Ammon's horn (tissue), 1 donor: ENCODE measurements at regions not wholly inside any gene's neighbourhood (a gene's known extent, or its start where the extent isn't known, plus 50 kb on each side); places are given as distances from the start of the nearest gene placed in this dataset.

ENCODE experiments used
- DNase-seq: peaks from one replicate; pipeline ENCODE4 v3.0.0-alpha.2; 2016; ENCODE audit warnings: low spot score

GRCh38 chr4:13047591-13047990 lies 436.5 kb downstream of the RAB28 start:
- DNase-seq = no peak

DNA sequence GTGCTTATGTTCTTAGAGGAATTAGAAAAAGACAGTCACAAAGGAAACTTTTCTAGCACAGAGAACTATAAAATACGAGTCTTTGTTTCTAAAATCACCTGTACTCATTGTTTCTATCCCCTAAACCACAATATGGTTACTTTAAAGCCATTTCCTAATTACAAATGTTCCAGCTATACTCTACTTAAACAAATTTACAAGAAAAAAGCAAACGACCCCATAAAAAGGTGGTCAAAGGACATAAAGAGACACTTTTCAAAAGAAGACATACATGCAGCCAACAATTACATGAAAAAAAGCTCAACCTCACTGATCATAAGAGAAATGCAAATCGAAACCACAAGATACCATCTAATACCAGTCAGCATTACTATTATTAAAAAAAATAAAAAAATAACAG lies 447.3 kb downstream of the RAB28 start:
- no peak for DNase-seq

GRCh38 chr4:13032936-13033335 lies 451.2 kb downstream of the RAB28 start:
- no peak for DNase-seq

DNA sequence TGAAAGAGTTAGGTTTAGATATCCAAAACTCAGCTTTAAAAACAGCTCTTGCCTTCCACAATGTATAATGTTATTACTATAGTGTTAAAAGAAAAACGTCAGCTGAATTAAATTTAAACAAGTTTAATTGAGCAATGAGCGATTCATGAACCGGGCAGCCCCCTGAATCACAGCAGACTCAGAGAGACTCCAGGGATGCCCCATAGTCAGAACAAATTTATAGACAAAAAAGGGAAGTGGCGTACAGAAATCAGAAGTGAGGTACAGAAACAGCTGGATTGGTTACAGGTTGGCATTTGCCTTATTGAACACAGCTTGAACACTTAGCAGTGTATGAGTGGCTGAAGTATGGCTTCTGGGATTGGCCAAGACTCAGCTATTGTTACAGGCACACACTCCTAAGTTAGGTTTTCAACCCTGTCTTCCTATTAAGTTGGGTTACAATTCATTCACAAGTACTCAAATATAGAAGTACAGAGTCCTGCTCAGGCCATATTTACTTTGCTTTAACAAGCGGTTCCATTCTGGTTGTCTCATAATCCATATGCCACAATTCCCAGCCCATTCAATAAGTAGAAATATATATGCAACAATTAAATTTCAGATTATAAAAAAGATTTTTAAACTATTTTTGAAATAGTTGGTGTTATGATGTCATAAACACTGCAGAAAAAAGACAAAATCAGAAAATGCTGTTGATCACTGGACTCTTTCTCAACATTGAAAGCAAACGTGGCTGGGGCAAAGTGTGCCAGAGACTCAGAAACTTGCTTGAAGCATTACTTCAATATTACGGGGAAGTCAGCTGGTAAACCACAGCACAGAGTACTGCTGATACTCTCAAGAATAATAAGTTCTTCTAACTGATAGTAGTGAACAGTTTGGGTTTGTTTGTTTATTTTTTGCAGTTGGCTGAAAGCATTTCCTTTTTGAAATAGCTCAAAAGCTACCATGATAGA lies 459.7 kb downstream of the RAB28 start:
- DNase-seq = no peak

DNA sequence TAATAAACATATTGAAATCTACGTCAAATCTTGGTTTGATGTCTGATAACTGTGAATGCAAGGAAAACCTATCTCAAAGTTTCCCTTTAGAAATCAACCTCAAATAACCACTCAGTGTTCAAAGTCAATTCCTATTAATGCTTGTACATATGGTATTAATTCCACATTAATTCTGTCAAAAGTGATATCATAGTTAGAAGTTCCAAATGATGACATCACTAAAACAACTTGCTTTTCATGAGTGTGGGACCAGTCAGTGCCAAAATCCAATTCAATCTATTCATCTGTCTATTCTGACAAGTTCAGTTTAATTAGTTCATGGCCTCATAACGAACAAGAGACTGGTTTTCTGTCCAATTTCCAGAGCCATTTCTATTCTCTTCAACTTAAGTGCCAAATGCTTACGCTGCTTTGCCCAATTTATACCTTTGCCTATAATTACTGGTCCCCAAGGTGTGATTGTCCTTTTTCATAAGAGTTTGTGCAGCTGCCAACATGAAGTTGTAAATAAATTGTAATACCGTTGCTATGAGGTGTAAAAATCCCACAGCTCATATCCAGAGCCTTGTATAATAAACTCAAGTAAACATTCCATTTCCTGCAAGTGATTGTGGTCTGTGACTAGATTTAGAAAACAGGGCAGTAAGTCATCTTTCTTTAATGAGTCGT lies 476.2 kb downstream of the RAB28 start:
- no peak for DNase-seq

GRCh38 chr4:12993923-12994322 lies 490.2 kb downstream of the RAB28 start:
- no peak for DNase-seq

- DNase-seq = no peak
Observed at GRCh38 chr4:12987284-12987683, 496.9 kb downstream of the RAB28 start.

- DNase-seq = no peak
Observed at GRCh38 chr4:12979797-12980196, 504.3 kb downstream of the RAB28 start.

DNA sequence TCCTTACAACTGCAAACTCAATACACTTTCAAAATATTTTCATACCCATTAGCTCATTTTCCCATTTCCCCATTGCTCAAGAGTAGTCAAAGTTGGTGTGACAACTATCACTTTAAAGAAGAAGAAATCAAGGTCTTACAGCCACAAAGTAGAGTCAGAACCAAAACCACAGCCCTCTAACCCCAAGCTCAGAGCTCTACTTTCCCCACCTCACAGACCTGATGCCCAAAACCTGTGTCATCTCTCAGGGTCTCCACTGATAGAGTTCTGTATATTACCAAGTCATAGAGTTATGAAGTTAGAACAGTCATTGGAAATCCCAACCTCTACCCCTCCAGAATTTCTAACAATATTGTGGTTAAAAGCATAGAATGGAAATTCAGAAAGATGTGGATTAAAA lies 505.8 kb downstream of the RAB28 start:
- DNase-seq = no peak

- no peak for DNase-seq
Observed at GRCh38 chr4:12975511-12975910, 508.6 kb downstream of the RAB28 start.

GRCh38 chr4:12973522-12973921 lies 510.6 kb downstream of the RAB28 start:
- DNase-seq = no peak

GRCh38 chr4:12968345-12968744 lies 515.8 kb downstream of the RAB28 start:
- DNase-seq = no peak

GRCh38 chr4:12966726-12967125 lies 517.4 kb downstream of the RAB28 start:
- DNase-seq = no peak

DNA sequence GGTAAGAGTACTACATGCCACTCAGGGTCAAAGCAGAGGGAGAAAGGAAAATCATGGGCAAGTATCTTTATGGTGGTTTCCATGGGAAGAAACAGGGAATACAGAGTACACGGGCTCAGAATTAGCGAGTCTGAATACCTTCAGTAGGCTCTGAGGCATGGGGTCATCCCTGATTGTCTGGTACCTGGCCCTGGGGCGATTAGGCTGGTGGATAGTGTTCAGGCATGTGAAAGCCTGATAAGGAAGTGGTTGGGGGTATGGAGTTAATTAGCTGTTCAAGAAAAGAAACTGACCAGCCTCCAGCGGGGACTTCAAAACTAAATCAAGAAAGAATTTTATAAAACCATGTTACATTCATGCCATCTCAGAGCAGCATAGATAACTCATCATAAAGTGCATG lies 518.8 kb downstream of the RAB28 start:
- no peak for DNase-seq

GRCh38 chr4:12963912-12964311 lies 520.2 kb downstream of the RAB28 start:
- DNase-seq = no peak

- DNase-seq = no peak
Observed at GRCh38 chr4:12963291-12963690, 520.8 kb downstream of the RAB28 start.

GRCh38 chr4:12961713-12962112 lies 522.4 kb downstream of the RAB28 start:
- DNase-seq = no peak

DNA sequence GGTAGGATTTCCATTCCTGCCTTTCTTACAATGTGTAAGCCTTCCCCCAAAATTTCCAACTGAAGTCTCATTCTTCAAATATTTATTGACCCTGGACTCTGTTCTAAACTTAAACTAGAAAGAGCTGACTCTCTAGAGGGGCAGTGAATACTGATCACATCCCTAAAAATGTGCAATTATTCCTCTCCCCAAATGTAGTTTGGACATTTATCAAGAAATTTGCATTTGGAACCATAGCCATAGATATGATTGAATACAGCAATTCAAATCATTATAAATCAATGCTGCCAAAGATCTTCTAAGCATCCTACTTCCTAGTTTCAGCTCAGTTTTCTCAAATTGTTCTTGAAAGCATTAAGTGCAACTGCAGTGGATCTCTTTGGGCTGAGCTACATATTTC lies 525.7 kb downstream of the RAB28 start:
- DNase-seq = no peak

GRCh38 chr4:12957108-12957507 lies 527.0 kb downstream of the RAB28 start:
- DNase-seq = no peak

DNA sequence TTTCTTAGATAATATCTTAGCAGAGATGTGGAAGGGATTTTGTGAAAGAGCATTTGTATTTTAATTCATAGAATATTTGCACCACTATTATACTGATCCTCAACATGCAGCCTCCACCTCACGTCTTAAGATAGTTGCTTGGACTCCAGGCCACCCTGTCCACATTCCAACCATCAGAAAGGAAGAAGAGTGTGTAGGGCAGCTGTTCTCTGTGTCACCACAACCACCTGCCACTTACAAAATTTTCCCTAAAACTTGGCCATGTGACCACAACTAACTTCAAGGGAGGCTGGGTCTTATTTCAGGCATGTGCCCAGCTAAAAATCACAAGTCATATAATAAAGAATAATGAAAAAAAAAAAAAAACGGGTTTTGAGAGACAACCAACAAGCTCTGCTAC lies 528.1 kb downstream of the RAB28 start:
- DNase-seq = no peak

DNA sequence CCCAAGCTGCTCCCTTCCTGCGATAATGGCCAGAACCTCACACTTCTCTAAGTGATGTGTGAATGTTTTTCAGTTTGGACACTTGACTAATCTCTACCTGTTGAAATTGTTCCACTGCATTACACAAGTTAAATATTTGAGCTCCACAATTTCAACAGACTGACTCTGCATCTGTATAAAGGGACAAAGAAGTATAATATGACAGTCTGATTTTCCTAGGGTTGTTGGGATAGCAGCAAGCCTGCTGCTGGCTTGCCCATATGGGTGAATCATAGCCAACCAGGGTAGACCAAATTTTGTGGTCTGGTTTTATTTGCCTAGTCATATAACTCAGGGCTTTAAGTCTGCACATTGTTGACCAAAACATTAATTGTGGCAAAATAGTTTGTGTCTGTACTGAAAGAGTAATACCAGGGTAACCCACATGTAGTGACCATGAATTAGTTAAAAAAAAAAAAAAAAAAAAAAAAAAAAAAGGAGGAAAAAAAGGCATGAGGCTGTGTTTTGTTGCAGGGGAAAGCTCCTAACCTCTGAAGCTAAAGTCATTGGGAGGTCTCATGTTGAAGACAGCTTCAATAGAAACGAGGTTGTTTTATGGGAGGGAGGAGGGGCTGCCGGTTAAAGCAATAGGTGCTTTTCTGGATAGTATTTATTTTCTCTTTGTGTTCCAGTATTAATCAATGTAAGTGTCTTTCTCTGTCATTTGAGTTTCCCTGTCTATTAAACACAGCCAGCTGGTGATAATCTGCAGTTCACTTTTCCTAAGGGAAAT lies 534.2 kb downstream of the RAB28 start:
- DNase-seq = no peak

- no peak for DNase-seq
Observed at GRCh38 chr4:12943069-12943468, 541.1 kb downstream of the RAB28 start.

DNA sequence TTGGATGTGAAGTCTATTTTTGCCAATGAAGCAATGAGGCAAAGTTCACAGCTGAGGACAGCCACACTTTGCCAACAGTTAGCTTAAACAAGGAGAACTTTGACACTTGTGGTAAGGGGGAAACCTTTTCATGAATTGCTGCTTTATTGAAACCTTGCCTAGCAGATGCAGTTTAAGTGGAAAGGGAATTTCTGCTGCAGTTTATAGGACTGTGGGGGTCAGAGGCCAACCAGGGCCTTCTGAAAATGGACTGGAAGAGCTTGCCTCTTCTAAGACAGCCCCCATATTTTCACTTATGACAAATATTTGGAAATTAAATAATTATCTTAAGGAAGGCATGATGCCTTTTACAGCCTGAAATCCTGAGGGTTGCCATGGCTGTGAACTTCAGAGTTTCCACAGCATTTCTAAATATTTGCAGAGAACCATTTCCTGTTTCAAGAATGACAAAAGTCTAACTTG lies 550.3 kb downstream of the RAB28 start:
- no peak for DNase-seq
